ENCODE measurements at regions not wholly inside any gene's neighbourhood (a gene's known extent, or its start where the extent isn't known, plus 50 kb on each side); places are given as distances from the start of the nearest gene placed in this dataset.

DNA sequence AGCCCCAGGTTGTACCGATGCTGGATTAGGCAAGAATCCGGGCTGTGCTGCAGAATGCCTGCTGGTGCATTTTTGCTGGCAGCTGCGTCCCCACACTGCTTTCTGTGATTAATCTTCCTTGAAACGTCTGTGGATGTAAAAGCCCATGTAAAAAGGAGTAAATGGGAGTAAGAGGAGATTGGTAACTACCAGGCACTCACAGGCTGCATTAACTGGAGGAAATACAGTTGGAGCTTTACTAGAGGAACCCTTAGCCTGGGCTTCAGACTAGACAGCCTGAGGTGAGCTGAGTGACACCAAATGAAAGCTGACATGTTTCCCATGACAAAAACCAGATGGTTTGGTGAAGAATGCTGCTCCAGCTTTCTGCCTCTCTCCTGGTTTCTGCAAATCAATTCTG, 190.4 kb upstream of the GAS1 start:
- peaks cover 0 to 2% of the 10 kb centered on the region in 2 donors for H3K9me3 Mint-ChIP-seq
- DNase-seq (no peak), ATAC-seq (no peak)
- H3K4me3 Mint-ChIP-seq, result no peak overlapping the region
- no peak overlapping the region for H3K27ac ChIP-seq (ENCODE audit: low read length)
- H3K4me3 ChIP-seq (ENCODE audit: low read length), result no peak overlapping the region
- H3K36me3 Mint-ChIP-seq, result no peaks in the 10 kb centered on the region
- TF ChIP-seq, protein P1, sequence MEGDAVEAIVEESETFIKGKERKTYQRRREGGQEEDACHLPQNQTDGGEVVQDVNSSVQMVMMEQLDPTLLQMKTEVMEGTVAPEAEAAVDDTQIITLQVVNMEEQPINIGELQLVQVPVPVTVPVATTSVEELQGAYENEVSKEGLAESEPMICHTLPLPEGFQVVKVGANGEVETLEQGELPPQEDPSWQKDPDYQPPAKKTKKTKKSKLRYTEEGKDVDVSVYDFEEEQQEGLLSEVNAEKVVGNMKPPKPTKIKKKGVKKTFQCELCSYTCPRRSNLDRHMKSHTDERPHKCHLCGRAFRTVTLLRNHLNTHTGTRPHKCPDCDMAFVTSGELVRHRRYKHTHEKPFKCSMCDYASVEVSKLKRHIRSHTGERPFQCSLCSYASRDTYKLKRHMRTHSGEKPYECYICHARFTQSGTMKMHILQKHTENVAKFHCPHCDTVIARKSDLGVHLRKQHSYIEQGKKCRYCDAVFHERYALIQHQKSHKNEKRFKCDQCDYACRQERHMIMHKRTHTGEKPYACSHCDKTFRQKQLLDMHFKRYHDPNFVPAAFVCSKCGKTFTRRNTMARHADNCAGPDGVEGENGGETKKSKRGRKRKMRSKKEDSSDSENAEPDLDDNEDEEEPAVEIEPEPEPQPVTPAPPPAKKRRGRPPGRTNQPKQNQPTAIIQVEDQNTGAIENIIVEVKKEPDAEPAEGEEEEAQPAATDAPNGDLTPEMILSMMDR (IDR thresholded peaks at IDR 0.05), result no peak
- intact Hi-C loops (cut with micrococcal nuclease), result no loop called here
- H3K36me3 ChIP-seq (ENCODE audit: control insufficient read depth, insufficient read depth, low read length), result no peaks in the 10 kb centered on the region
- no peaks in the 10 kb centered on the region for H3K9me3 ChIP-seq (ENCODE audit: control insufficient read depth, insufficient read depth, low read length)
- H3K4me1 ChIP-seq (ENCODE audit: control insufficient read depth, insufficient read depth, low read length), result no peaks in the 10 kb centered on the region
- H3K27me3 ChIP-seq (ENCODE audit: control insufficient read depth, insufficient read depth, low read length), result peaks cover 2% of the 10 kb centered on the region
- WGBS (ENCODE audit: insufficient coverage), result 68% methylated on average over 4 of the region's 4 CpGs
- no peaks in the 10 kb centered on the region for H3K4me1 Mint-ChIP-seq
- H3K27me3 Mint-ChIP-seq (ENCODE audit: low read depth in 2 of 2), result peaks cover 15 to 37% of the 10 kb centered on the region in 2 donors
- no peak overlapping the region for H3K27ac Mint-ChIP-seq

DNA sequence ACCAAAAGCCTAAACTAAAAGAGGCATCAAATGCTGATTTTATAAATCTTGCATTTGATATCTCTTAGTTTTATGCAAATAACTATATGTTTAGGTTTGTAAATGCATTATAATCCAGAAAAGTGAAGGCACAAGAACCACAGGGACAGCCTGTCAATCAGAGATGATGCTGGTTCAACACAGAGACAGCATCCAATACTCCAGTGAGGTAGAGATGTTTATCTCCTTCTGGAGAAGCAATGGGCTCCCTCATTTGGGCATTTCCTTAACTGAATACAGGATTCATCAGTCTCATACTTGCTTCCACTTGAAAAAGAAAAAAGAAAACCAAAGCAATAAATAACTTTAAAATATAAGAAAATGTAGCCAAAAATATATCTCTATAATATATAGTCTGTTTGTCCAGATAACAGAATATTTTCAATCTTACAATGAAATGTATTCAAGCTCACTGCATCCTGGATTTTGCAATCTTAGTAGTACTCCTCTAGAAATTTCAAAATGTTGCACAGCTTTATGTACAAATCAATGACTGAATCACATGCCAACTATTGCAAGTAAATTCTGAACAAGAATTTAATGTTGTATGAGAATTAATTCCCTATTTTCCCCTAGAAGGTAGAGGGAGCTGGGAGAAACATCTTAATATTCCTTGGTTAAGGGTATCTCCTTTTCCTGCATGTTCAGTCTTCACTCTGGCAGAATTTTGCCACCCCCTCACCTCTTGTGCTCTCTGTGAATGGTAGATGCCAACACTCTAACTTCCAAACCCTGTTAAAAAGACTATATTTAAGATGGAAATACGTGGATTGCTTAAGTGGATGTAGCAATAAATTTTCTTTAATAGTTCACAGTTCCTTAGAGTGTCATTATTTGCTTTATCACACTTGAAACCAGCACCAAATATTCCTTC, 191.1 kb upstream of the GAS1 start:
- Histone ChIP-seq H3K4me1 (ENCODE audit: control insufficient read depth, insufficient read depth, low read length) (no peaks in the 10 kb centered on the region), H3K27me3 (ENCODE audit: control insufficient read depth, insufficient read depth, low read length) (peaks cover 2% of the 10 kb centered on the region), H3K36me3 (ENCODE audit: control insufficient read depth, insufficient read depth, low read length) (no peaks in the 10 kb centered on the region), H3K9me3 (ENCODE audit: control insufficient read depth, insufficient read depth, low read length) (no peaks in the 10 kb centered on the region), H3K4me3 (ENCODE audit: low read length) (no peak overlapping the region), H3K27ac (ENCODE audit: low read length) (no peak overlapping the region)
- no peak overlapping the region for H3K27ac Mint-ChIP-seq
- peaks cover 11 to 31% of the 10 kb centered on the region in 2 donors for H3K27me3 Mint-ChIP-seq (ENCODE audit: low read depth in 2 of 2)
- H3K4me3 Mint-ChIP-seq, result no peak overlapping the region
- DNase-seq (no peak), ATAC-seq (no peak)
- no CpG with 5 or more reads among the region's 1 CpG for WGBS (ENCODE audit: insufficient coverage)
- peaks cover 0 to 2% of the 10 kb centered on the region in 2 donors for H3K9me3 Mint-ChIP-seq
- H3K4me1 Mint-ChIP-seq, result no peaks in the 10 kb centered on the region
- intact Hi-C loops (cut with micrococcal nuclease), result no loop called here
- TF ChIP-seq, protein P1 (IDR thresholded peaks at IDR 0.05), result no peak
- no peaks in the 10 kb centered on the region for H3K36me3 Mint-ChIP-seq

DNA sequence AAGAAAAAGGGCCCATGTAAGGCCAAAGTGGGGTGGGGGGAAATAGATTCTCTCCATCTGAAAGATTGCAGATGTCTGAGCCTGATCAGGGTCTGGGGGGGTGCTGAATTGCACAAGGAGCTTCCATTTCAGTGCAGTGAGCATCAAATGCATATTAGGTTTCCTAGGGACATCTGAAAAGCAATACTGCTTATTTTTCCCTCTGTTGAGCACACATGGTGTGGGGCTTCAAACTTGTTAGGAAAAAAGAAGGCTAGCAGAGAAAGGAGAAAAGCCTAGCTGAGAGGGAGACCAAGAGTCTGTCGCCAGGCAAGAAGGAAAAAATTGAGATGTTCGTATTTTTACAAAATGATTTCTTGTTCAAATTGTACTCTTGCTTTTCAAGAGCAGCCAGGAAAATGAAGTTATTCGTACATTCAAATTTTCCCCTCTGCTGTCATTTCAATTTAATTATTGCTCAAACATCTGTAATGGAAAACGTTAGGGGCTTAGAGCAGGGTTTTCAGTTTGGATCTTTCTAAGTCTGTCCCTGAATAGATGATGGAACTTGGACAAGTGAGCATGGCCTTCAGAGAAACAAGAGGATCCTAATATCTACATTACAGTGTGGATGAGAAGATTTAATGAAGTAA, 191.9 kb upstream of the GAS1 start:
- no peak overlapping the region for H3K4me3 Mint-ChIP-seq
- H3K27ac ChIP-seq (ENCODE audit: low read length), result no peak overlapping the region
- H3K27ac Mint-ChIP-seq, result no peak overlapping the region

More for the DNA sequence above, 191.9 kb upstream of the GAS1 start:
- intact Hi-C loops (cut with micrococcal nuclease), result no loop called here
- 71% methylated on average over 4 of the region's 4 CpGs for whole genome bisulfite sequencing (ENCODE audit: insufficient coverage)
- DNase-seq (no peak), ATAC-seq (no peak)
- no peaks in the 10 kb centered on the region for H3K4me1 Mint-ChIP-seq
- no peak overlapping the region for H3K4me3 ChIP-seq (ENCODE audit: low read length)
- H3K27me3 Mint-ChIP-seq (ENCODE audit: low read depth in 2 of 2), result peaks cover 9 to 30% of the 10 kb centered on the region in 2 donors
- H3K9me3 Mint-ChIP-seq, result peaks cover 0 to 2% of the 10 kb centered on the region in 2 donors
- no peaks in the 10 kb centered on the region for H3K9me3 ChIP-seq (ENCODE audit: control insufficient read depth, insufficient read depth, low read length)
- no peaks in the 10 kb centered on the region for H3K4me1 ChIP-seq (ENCODE audit: control insufficient read depth, insufficient read depth, low read length)
- TF ChIP-seq, protein P1 (IDR thresholded peaks at IDR 0.05), result no peak
- no peaks in the 10 kb centered on the region for H3K36me3 ChIP-seq (ENCODE audit: control insufficient read depth, insufficient read depth, low read length)
- H3K36me3 Mint-ChIP-seq, result no peaks in the 10 kb centered on the region
- no peaks in the 10 kb centered on the region for H3K27me3 ChIP-seq (ENCODE audit: control insufficient read depth, insufficient read depth, low read length)
